SK-N-SH (cell line): ENCODE measurements at regions not wholly inside any gene's neighbourhood (a gene's known extent, or its start where the extent isn't known, plus 50 kb on each side); places are given as distances from the start of the nearest gene placed in this dataset.

Source experiments
- CTCF ChIA-PET: fragments of 300-600, 350-600 bp; formaldehyde crosslinking; extraction: SDS; loops from one replicate; lab custom pipeline; 2021; lab: Yijun Ruan, JAX
- POLR2A ChIA-PET: fragments of 350-600 bp; sonication (Branson Sonifier 250); formaldehyde crosslinking; extraction: SDS; loops from one replicate; lab custom pipeline; 2020; ENCODE audit warnings: antibody characterized with exemption, inconsistent platforms; lab: Yijun Ruan, JAX
- DNase-seq: peaks from one replicate; pipeline ENCODE4 v3.0.0; 2012
- H2AFZ ChIP-seq: fragments of 200-600 bp; sonication (generic); 2 replicates; pipeline ENCODE4 v1.8.1; 2016; ENCODE audit warnings: antibody characterized with exemption, mild to moderate bottlenecking, low read depth
- H3F3A ChIP-seq: fragments of 200-600 bp; sonication (generic); replicated peaks from 2 replicates; pipeline ENCODE3; 2016; ENCODE audit warnings: antibody characterized with exemption, mild to moderate bottlenecking; ENCODE audit not compliant: insufficient read depth
- H3K27ac ChIP-seq, 2 experiments: fragments of 200-500 bp in 1 of 2; fragments of 200-600 bp in 1 of 2; sonication (Bioruptor generic) in 1 of 2; sonication (generic), shearing (Covaris generic) in 1 of 2; 2 replicates each; pipeline versions ENCODE4 v1.5.1 to v1.6.1; 2014 to 2016; ENCODE audit warnings: low read depth in 2 of 2, inconsistent platforms in 1 of 2, low read length in 1 of 2, mild to moderate bottlenecking in 1 of 2, mixed read lengths in 1 of 2
- H3K27me3 ChIP-seq: fragments of 200-600 bp; sonication (generic), shearing (Covaris generic); 2 replicates; pipeline ENCODE4 v1.6.1; 2016; ENCODE audit warnings: mixed run types; ENCODE audit not compliant: insufficient read depth
- H3K36me3 ChIP-seq, 2 experiments: fragments of 200-500 bp in 1 of 2; fragments of 200-600 bp in 1 of 2; sonication (Bioruptor generic) in 1 of 2; sonication (generic) in 1 of 2; replicated peaks in 1 of 2; 2 replicates each; pipeline versions ENCODE3 to v1.5.1; 2014 to 2016; ENCODE audit warnings: low read length in 1 of 2, mild to moderate bottlenecking in 1 of 2; ENCODE audit not compliant: insufficient read depth in 2 of 2, control insufficient read depth in 1 of 2
- H3K4me1 ChIP-seq, 2 experiments: fragments of 200-500 bp in 1 of 2; fragments of 200-600 bp in 1 of 2; sonication (Bioruptor generic) in 1 of 2; sonication (generic), shearing (Covaris generic) in 1 of 2; 2 replicates each; pipeline versions ENCODE4 v1.5.1 to v1.6.1; 2014 to 2016; ENCODE audit warnings: low read depth in 1 of 2, low read length in 1 of 2, mixed run types in 1 of 2; ENCODE audit not compliant: insufficient read depth in 2 of 2, control insufficient read depth in 1 of 2
- H3K4me2 ChIP-seq: fragments of 200-600 bp; sonication (generic), shearing (Covaris generic); 2 replicates; pipeline ENCODE4 v1.6.1; 2017; ENCODE audit warnings: mixed run types
- H3K4me3 ChIP-seq, 2 experiments: fragments of 200-500 bp in 1 of 2; fragments of 200-600 bp in 1 of 2; sonication (Bioruptor generic) in 1 of 2; sonication (generic), shearing (Covaris generic) in 1 of 2; 2 replicates each; pipeline versions ENCODE4 v1.5.1 to v1.8.1; 2014 to 2016; ENCODE audit warnings: low read depth in 2 of 2, inconsistent platforms in 1 of 2, low read length in 1 of 2, mild to moderate bottlenecking in 1 of 2, mixed read lengths in 1 of 2, moderate library complexity in 1 of 2
- H3K79me2 ChIP-seq: fragments of 200-600 bp; sonication (generic); 2 replicates; pipeline ENCODE4 v1.8.1; 2017; ENCODE audit warnings: mild to moderate bottlenecking; ENCODE audit not compliant: insufficient read depth
- H3K9ac ChIP-seq: fragments of 200-600 bp; sonication (generic); 2 replicates; pipeline ENCODE4 v1.6.1; 2017; ENCODE audit warnings: mixed run types
- H3K9me2 ChIP-seq: fragments of 200-600 bp; sonication (generic); 2 replicates; pipeline ENCODE4 v1.6.1; 2017; ENCODE audit warnings: mixed run types
- H3K9me3 ChIP-seq: fragments of 200-600 bp; sonication (generic); 2 replicates; pipeline ENCODE4 v1.6.1; 2017; ENCODE audit warnings: mixed run types, mild to moderate bottlenecking, moderate library complexity
- H4K20me1 ChIP-seq: fragments of 200-600 bp; sonication (generic); 2 replicates; pipeline ENCODE4 v1.6.1; 2017; ENCODE audit warnings: mild to moderate bottlenecking, mixed run types; ENCODE audit not compliant: insufficient read depth
- CHD2 ChIP-seq: fragments of 150-350 bp; IDR thresholded peaks from 2 replicates; pipeline ENCODE4 v1.6.1; 2018; ENCODE audit warnings: low read length; ENCODE audit not compliant: partially characterized antibody
- ELF1 ChIP-seq: IDR thresholded peaks from 2 replicates; pipeline ENCODE4 v1.4.0; 2012
- FOSL2 ChIP-seq: IDR thresholded peaks from 2 replicates; pipeline ENCODE4 v1.4.0; 2012; ENCODE audit warnings: low read depth, mild to moderate bottlenecking, moderate library complexity, borderline replicate concordance
- FOXJ3 ChIP-seq: sonication (generic); formaldehyde crosslinking; IDR thresholded peaks from 2 replicates; pipeline ENCODE4 v1.5.1; 2020; ENCODE audit warnings: mild to moderate bottlenecking, missing genetic modification reagents
- FOXM1 ChIP-seq: IDR thresholded peaks from 2 replicates; pipeline ENCODE4 v1.4.0; 2012; ENCODE audit warnings: low read depth, mild to moderate bottlenecking
- GABPA ChIP-seq: IDR thresholded peaks from 2 replicates; pipeline ENCODE4 v1.4.0; 2012; ENCODE audit warnings: low read depth, mild to moderate bottlenecking
- GATA2 ChIP-seq: sonication (generic); formaldehyde crosslinking; IDR thresholded peaks from 2 replicates; pipeline ENCODE4 v1.5.0; 2020; ENCODE audit warnings: mild to moderate bottlenecking, missing genetic modification reagents
- MEF2A ChIP-seq: IDR thresholded peaks from 2 replicates; pipeline ENCODE4 v1.4.0; 2012; ENCODE audit warnings: low read depth, borderline replicate concordance
- MXI1 ChIP-seq: IDR thresholded peaks from 2 replicates; pipeline ENCODE4 v1.6.1; 2012; ENCODE audit warnings: mild to moderate bottlenecking, low read depth, low read length, improper control_type of control experiment
- NRF1 ChIP-seq: IDR thresholded peaks from 2 replicates; pipeline ENCODE4 v1.6.1; 2012; ENCODE audit warnings: low read depth, mild to moderate bottlenecking, low read length
- RAD21 ChIP-seq: IDR thresholded peaks from 2 replicates; pipeline ENCODE4 v1.6.1; 2012; ENCODE audit warnings: mild to moderate bottlenecking, low read length
- RCOR1 ChIP-seq: fragments of 150-350 bp; IDR thresholded peaks from 2 replicates; pipeline ENCODE4 v1.6.1; 2017; ENCODE audit warnings: antibody characterized with exemption, low read length
- RFX5 ChIP-seq: IDR thresholded peaks from 2 replicates; pipeline ENCODE4 v1.6.1; 2012; ENCODE audit warnings: mild to moderate bottlenecking, improper control_type of control experiment, low read length
- RXRA ChIP-seq: IDR thresholded peaks from 2 replicates; pipeline ENCODE4 v1.4.0; 2012; ENCODE audit warnings: low read depth, mild to moderate bottlenecking, borderline replicate concordance
- SIN3A ChIP-seq: IDR thresholded peaks from 2 replicates; pipeline ENCODE4 v1.6.1; 2012; ENCODE audit warnings: low read depth, mild to moderate bottlenecking, low read length, moderate library complexity, borderline replicate concordance
- SMC3 ChIP-seq: IDR thresholded peaks from 2 replicates; pipeline ENCODE4 v1.6.1; 2012; ENCODE audit warnings: low read depth, low read length, improper control_type of control experiment
- TAF1 ChIP-seq: IDR thresholded peaks from 2 replicates; pipeline ENCODE4 v1.6.1; 2012; ENCODE audit warnings: low read depth, mild to moderate bottlenecking, low read length, moderate library complexity, borderline replicate concordance
- TCF12 ChIP-seq: IDR thresholded peaks from 2 replicates; pipeline ENCODE4 v1.4.0; 2012
- WGBS: methylation state at CpG from one replicate; pipeline ENCODE4 v1.1.6; 2017; ENCODE audit warnings: low lambda C conversion rate; 5-methylcytosine and 5-hydroxymethylcytosine counted together
- TF ChIP-seq, protein P1 (sequence below): IDR thresholded peaks from 2 replicates; pipeline ENCODE4; 2012
- TF ChIP-seq, protein P2 (sequence below): fragments of 200-600 bp; sonication (generic); IDR thresholded peaks from 2 replicates; pipeline ENCODE4 v1.6.1; 2017; ENCODE audit warnings: antibody characterized with exemption, mild to moderate bottlenecking, moderate library complexity
- TF ChIP-seq, protein P3 (sequence below): IDR thresholded peaks from 2 replicates; pipeline ENCODE4 v1.4.0; 2012; ENCODE audit warnings: low read depth, borderline replicate concordance
- TF ChIP-seq, protein P4 (sequence below): fragments of 150-350 bp; IDR thresholded peaks from 2 replicates; pipeline ENCODE4 v1.6.1; 2016; ENCODE audit warnings: mild to moderate bottlenecking, low read depth, low read length

DNA sequence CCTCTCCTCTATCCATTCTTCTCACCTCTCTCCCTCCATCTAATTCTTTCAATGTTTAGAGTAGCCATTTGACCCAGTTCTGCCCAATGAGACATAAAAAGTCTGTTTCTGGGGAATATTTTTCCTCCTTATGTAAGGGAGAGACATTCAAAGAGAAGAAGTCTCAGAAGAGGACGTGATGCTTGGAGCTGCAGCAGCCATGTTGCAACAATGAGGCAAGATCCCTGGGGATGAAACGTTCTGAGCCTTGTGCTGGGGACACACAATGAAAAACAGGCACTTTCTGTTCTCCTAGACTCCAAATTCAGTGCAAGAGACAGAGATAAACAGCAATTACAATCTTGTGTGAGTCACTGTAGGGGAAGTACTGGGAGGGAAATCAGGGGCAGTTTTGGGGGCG lies 130.8 kb downstream of the FOXL1 start:
- Histone ChIP-seq H3K27ac (no peak overlapping the region), H3K4me1 (no peaks in the 10 kb centered on the region), H3K36me3 (no peaks in the 10 kb centered on the region), H3K27me3 (no peaks in the 10 kb centered on the region), H3K9me2 (no peaks in the 10 kb centered on the region), H3K9ac (no peak overlapping the region), H3K79me2 (peaks cover 31% of the 10 kb centered on the region), H2AFZ (no peak overlapping the region), H3F3A (peaks cover 7% of the 10 kb centered on the region), H4K20me1 (no peaks in the 10 kb centered on the region), H3K4me3 (no peak overlapping the region), H3K9me3 (no peaks in the 10 kb centered on the region), H3K4me2 (no peak overlapping the region)
- ChIA-PET POLR2A (no interaction called here), CTCF (no interaction called here)
- no peak for TF ChIP-seq TCF12
- DNase-seq = no peak
- WGBS = 45% methylated on average over 3 of the region's 3 CpGs

DNA sequence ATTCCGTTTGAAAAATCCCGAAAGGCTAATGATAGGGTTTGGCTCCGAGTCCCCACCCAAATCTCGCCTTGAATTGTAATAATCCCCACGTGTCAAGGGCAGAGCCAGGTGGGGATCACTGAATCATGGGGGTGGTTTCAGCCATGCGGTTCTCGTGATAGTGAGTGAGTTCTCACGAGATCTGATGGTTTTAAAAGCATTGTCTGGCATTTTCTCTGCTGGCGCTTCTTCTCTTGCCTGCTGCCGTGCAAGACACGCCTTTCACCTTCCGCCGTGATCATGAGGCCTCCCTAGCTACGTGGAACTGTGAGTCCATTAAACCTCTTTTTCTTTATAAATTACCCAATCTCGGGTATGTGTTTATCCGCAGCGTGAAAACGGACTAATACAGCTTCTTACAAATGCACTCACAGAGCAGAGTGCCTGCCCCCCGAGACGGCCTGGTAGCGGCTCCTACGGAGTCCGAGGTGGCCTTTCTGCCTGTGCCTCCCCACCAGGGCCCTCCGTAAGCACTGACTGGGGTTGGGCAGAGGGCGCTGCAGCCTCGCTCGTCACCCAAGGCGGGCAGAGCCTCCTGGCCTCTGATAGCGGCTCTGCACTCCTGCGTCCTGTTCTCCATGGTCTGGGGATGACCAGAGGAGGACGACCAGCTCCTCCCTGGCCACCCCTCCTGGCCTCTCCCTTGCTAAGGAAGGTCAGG lies 131.7 kb downstream of the FOXL1 start:
- H3K9me3 ChIP-seq = no peaks in the 10 kb centered on the region
- H3K4me1 ChIP-seq = no peaks in the 10 kb centered on the region
- TF ChIP-seq, protein P1, sequence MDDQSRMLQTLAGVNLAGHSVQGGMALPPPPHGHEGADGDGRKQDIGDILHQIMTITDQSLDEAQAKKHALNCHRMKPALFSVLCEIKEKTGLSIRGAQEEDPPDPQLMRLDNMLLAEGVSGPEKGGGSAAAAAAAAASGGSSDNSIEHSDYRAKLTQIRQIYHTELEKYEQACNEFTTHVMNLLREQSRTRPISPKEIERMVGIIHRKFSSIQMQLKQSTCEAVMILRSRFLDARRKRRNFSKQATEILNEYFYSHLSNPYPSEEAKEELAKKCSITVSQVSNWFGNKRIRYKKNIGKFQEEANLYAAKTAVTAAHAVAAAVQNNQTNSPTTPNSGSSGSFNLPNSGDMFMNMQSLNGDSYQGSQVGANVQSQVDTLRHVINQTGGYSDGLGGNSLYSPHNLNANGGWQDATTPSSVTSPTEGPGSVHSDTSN = no peak
- TF ChIP-seq CHD2 = peak; percentile 73
- TF ChIP-seq RCOR1 = no peak
- TF ChIP-seq FOXM1 = no peak
- peak; percentile 46 for TF ChIP-seq RAD21
- TF ChIP-seq MXI1 = no peak
- no peak for TF ChIP-seq TAF1
- no peak; the same call in 1 of the 2 replicates for TF ChIP-seq SIN3A
- no peak for TF ChIP-seq RFX5
- TF ChIP-seq, protein P2, sequence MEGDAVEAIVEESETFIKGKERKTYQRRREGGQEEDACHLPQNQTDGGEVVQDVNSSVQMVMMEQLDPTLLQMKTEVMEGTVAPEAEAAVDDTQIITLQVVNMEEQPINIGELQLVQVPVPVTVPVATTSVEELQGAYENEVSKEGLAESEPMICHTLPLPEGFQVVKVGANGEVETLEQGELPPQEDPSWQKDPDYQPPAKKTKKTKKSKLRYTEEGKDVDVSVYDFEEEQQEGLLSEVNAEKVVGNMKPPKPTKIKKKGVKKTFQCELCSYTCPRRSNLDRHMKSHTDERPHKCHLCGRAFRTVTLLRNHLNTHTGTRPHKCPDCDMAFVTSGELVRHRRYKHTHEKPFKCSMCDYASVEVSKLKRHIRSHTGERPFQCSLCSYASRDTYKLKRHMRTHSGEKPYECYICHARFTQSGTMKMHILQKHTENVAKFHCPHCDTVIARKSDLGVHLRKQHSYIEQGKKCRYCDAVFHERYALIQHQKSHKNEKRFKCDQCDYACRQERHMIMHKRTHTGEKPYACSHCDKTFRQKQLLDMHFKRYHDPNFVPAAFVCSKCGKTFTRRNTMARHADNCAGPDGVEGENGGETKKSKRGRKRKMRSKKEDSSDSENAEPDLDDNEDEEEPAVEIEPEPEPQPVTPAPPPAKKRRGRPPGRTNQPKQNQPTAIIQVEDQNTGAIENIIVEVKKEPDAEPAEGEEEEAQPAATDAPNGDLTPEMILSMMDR = peak; percentile 56
- no peak for TF ChIP-seq NRF1
- TF ChIP-seq FOSL2 = no peak
- TF ChIP-seq GATA2 (CRISPR knock-in tag) = no peak
- TF ChIP-seq, protein P3, sequence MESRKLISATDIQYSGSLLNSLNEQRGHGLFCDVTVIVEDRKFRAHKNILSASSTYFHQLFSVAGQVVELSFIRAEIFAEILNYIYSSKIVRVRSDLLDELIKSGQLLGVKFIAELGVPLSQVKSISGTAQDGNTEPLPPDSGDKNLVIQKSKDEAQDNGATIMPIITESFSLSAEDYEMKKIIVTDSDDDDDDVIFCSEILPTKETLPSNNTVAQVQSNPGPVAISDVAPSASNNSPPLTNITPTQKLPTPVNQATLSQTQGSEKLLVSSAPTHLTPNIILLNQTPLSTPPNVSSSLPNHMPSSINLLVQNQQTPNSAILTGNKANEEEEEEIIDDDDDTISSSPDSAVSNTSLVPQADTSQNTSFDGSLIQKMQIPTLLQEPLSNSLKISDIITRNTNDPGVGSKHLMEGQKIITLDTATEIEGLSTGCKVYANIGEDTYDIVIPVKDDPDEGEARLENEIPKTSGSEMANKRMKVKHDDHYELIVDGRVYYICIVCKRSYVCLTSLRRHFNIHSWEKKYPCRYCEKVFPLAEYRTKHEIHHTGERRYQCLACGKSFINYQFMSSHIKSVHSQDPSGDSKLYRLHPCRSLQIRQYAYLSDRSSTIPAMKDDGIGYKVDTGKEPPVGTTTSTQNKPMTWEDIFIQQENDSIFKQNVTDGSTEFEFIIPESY = peak; percentile 87; the same call in 1 of the 2 replicates
- no peak for TF ChIP-seq TCF12
- no peak for TF ChIP-seq ELF1
- no peak for TF ChIP-seq GABPA
- peak; percentile 26; the same call in 1 of the 2 replicates for TF ChIP-seq SMC3
- no peak for TF ChIP-seq FOXJ3 (CRISPR knock-in tag)
- no peak for TF ChIP-seq MEF2A
- TF ChIP-seq, protein P4, sequence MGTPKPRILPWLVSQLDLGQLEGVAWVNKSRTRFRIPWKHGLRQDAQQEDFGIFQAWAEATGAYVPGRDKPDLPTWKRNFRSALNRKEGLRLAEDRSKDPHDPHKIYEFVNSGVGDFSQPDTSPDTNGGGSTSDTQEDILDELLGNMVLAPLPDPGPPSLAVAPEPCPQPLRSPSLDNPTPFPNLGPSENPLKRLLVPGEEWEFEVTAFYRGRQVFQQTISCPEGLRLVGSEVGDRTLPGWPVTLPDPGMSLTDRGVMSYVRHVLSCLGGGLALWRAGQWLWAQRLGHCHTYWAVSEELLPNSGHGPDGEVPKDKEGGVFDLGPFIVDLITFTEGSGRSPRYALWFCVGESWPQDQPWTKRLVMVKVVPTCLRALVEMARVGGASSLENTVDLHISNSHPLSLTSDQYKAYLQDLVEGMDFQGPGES = no peak
- no peak for TF ChIP-seq RXRA
- peaks cover 33% of the 10 kb centered on the region for H3K79me2 ChIP-seq
- CTCF ChIA-PET = no interaction called here
- H3K27me3 ChIP-seq = no peaks in the 10 kb centered on the region
- WGBS = 20% methylated on average over 20 of the region's 31 CpGs
- no peak for DNase-seq
- H3K27ac ChIP-seq = peak overlapping the region in 1 of 2 experiments; percentile 52; a peak in 2 of 4 replicates
- H3K9me2 ChIP-seq = no peaks in the 10 kb centered on the region
- POLR2A ChIA-PET = no interaction called here
- H3K4me2 ChIP-seq = peak overlapping the region; percentile 85
- H3K36me3 ChIP-seq = no peaks in the 10 kb centered on the region
- H4K20me1 ChIP-seq = no peaks in the 10 kb centered on the region
- peak overlapping the region; percentile 12 to 36; a peak in 3 of 4 replicates for H3K4me3 ChIP-seq
- peak overlapping the region; percentile 54; the same call in 1 of the 2 replicates for H2AFZ ChIP-seq
- H3K9ac ChIP-seq = peak overlapping the region; percentile 58
- H3F3A ChIP-seq = peaks cover 7% of the 10 kb centered on the region
